GM19043 (cell line): ENCODE measurements at regions not wholly inside any gene's neighbourhood (a gene's known extent, or its start where the extent isn't known, plus 50 kb on each side); places are given as distances from the start of the nearest gene placed in this dataset.
A peak's percentile ranks its signal among the peaks of the same experiment; 100 is the strongest.
"Not testable (repeated sequence)": the region's sequence is repeated elsewhere in the genome, so short reads cannot be mapped to it uniquely, and the experiment has no call there.

ENCODE experiments used
- ATAC-seq: cut with Tn5 transposase; IDR thresholded peaks from one replicate; pipeline ENCODE4 v1.9.1; 2021; ENCODE audit warnings: low read depth; ENCODE audit not compliant: unreplicated experiment

- not testable (repeated sequence) for ATAC-seq
Observed at GRCh38 chr16:72729552-72729951, 318.4 kb downstream of the ZFHX3 start.

- no peak for ATAC-seq
Observed at GRCh38 chr16:72728516-72728915, 319.4 kb downstream of the ZFHX3 start.

GRCh38 chr16:72727565-72727964 lies 320.4 kb downstream of the ZFHX3 start:
- ATAC-seq: no peak

GRCh38 chr16:72725643-72726042 lies 322.3 kb downstream of the ZFHX3 start:
- no peak for ATAC-seq

- ATAC-seq: no peak
Observed at GRCh38 chr16:72723781-72724180, 324.1 kb downstream of the ZFHX3 start.

- ATAC-seq: no peak
Observed at GRCh38 chr16:72722552-72722951, 325.4 kb downstream of the ZFHX3 start.

- ATAC-seq: no peak
Observed at GRCh38 chr16:72721981-72722380, 325.9 kb downstream of the ZFHX3 start.

GRCh38 chr16:72715267-72715666 lies 332.7 kb downstream of the ZFHX3 start:
- no peak for ATAC-seq

- ATAC-seq: no peak
Observed at GRCh38 chr16:72711823-72712222, 336.1 kb downstream of the ZFHX3 start.

GRCh38 chr16:72705801-72706200 lies 342.1 kb downstream of the ZFHX3 start:
- ATAC-seq: no peak

GRCh38 chr16:72704746-72705372 lies 343.1 kb downstream of the ZFHX3 start:
- no peak for ATAC-seq

- no peak for ATAC-seq
Observed at GRCh38 chr16:72689851-72690250, 358.1 kb downstream of the ZFHX3 start.

GRCh38 chr16:72680732-72681131 lies 367.2 kb downstream of the ZFHX3 start:
- no peak for ATAC-seq

GRCh38 chr16:72679856-72680255 lies 368.1 kb downstream of the ZFHX3 start:
- ATAC-seq: no peak

GRCh38 chr16:72677662-72678447 lies 370.1 kb downstream of the ZFHX3 start:
- no peak for ATAC-seq

GRCh38 chr16:72673118-72673517 lies 374.8 kb downstream of the ZFHX3 start:
- no peak for ATAC-seq

GRCh38 chr16:72666267-72666666 lies 381.7 kb downstream of the ZFHX3 start:
- ATAC-seq: no peak

- no peak for ATAC-seq
Observed at GRCh38 chr16:72665701-72666100, 382.2 kb downstream of the ZFHX3 start.

GRCh38 chr16:72664509-72665408 lies 383.2 kb downstream of the ZFHX3 start:
- ATAC-seq: peak; percentile 99

GRCh38 chr16:72664056-72664508 lies 383.8 kb downstream of the ZFHX3 start:
- no peak for ATAC-seq
